ENCODE measurements at regions not wholly inside any gene's neighbourhood (a gene's known extent, or its start where the extent isn't known, plus 50 kb on each side); places are given as distances from the start of the nearest gene placed in this dataset.

DNA sequence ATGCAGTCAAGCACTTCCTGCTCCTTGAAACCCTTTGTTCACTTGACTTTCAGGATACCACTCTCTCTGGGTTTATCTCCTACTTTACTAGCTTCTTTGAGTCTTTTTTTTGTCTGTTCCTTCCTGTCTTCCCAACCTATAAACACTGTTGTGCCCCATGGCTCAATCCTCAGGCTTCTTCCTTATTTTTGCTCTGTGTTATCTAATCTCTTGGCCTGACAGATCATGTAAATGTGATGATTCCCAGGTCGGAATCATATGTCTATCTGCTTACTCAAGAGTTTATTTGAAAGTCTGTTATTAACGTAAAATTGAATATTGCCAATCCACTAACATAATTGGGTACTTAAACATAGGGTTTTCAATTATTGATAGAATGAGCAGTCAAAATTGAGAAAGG lies 171.7 kb upstream of the ST6GALNAC5 start:
- TF ChIP-seq, protein P1, sequence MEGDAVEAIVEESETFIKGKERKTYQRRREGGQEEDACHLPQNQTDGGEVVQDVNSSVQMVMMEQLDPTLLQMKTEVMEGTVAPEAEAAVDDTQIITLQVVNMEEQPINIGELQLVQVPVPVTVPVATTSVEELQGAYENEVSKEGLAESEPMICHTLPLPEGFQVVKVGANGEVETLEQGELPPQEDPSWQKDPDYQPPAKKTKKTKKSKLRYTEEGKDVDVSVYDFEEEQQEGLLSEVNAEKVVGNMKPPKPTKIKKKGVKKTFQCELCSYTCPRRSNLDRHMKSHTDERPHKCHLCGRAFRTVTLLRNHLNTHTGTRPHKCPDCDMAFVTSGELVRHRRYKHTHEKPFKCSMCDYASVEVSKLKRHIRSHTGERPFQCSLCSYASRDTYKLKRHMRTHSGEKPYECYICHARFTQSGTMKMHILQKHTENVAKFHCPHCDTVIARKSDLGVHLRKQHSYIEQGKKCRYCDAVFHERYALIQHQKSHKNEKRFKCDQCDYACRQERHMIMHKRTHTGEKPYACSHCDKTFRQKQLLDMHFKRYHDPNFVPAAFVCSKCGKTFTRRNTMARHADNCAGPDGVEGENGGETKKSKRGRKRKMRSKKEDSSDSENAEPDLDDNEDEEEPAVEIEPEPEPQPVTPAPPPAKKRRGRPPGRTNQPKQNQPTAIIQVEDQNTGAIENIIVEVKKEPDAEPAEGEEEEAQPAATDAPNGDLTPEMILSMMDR (conservative IDR thresholded peaks at IDR 0.05; ENCODE audit: low read length) = no peak
- no peak for TF ChIP-seq EZH2phosphoT487 (IDR thresholded peaks at IDR 0.05; ENCODE audit: borderline replicate concordance, low read depth, low read length)

All from OCI-LY7 (cell line).